HEK293T (cell line): ENCODE measurements at regions not wholly inside any gene's neighbourhood (a gene's known extent, or its start where the extent isn't known, plus 50 kb on each side); places are given as distances from the start of the nearest gene placed in this dataset.

Experiments used
- ARNT ChIP-seq: fragments of 450-650 bp; IDR thresholded peaks from 2 replicates; pipeline ENCODE4 v1.6.1; 2017; ENCODE audit warnings: mild to moderate bottlenecking
- BHLHE40 ChIP-seq: fragments of 450-650 bp; IDR thresholded peaks from 2 replicates; pipeline ENCODE4 v1.6.1; 2016; ENCODE audit warnings: mild to moderate bottlenecking, moderate library complexity, borderline replicate concordance
- CTBP1 ChIP-seq: fragments of 450-650 bp; IDR thresholded peaks from 2 replicates; pipeline ENCODE4 v1.6.1; 2016; ENCODE audit warnings: borderline replicate concordance
- FOXM1 ChIP-seq: fragments of 450-650 bp; IDR thresholded peaks from 2 replicates; pipeline ENCODE4 v1.6.1; 2017; ENCODE audit warnings: mild to moderate bottlenecking, borderline replicate concordance
- HDGF ChIP-seq: fragments of 450-650 bp; IDR thresholded peaks from 2 replicates; pipeline ENCODE4 v1.6.1; 2017; ENCODE audit warnings: antibody characterized with exemption, borderline replicate concordance
- SP1 ChIP-seq: fragments of 450-650 bp; IDR thresholded peaks from 2 replicates; pipeline ENCODE4 v1.6.1; 2017

DNA sequence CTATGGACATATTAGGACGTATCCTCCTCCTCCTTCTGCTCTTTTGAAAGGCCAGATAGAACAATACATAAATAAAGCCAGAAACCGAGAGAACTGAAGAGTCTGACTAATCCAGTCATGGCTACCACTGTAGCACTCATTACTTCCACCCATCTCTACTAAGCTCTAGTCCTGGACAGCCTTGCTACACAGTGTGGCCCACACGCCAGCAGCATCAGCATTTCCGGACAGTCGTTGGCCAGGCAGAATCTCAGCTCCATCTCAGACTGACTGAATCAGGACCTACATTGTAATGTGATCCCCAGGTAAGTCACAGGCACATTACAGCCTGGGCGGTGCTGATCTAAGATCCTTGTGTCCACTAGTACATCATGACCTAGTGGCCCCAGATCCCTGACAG, 182.9 kb downstream of the DRD1 start:
- TF ChIP-seq SP1 (no peak), HDGF (no peak), FOXM1 (no peak), BHLHE40 (no peak), CTBP1 (no peak), ARNT (no peak)
